Vagina (tissue), 2 donors: ENCODE measurements at regions not wholly inside any gene's neighbourhood (a gene's known extent, or its start where the extent isn't known, plus 50 kb on each side); places are given as distances from the start of the nearest gene placed in this dataset.
A peak's percentile ranks its signal among the peaks of the same experiment; 100 is the strongest.

Experiments used
- DNase-seq, 2 donors: peaks; one replicate each; pipeline ENCODE4 v3.0.0-alpha.2; 2017; ENCODE audit errors: extremely low spot score in 2 of 2
- H3K27ac ChIP-seq: fragments of 200-600 bp; sonication (generic); one replicate; pipeline ENCODE4 v1.5.1; 2019
- H3K27me3 ChIP-seq: fragments of 200-600 bp; sonication (generic); one replicate; pipeline ENCODE4 v1.5.1; 2019
- H3K36me3 ChIP-seq, 2 donors: fragments of 200-600 bp; sonication (generic); one replicate each; pipeline ENCODE4 v1.5.1; 2017 to 2019
- H3K4me1 ChIP-seq: fragments of 200-600 bp; sonication (generic); one replicate; pipeline ENCODE4 v1.5.1; 2019
- H3K4me3 ChIP-seq, 2 donors: fragments of 200-600 bp; sonication (generic); 1 replicate in 1 of 2; 2 replicates in 1 of 2; pipeline ENCODE4 v1.5.1; 2016 to 2019
- H3K9me3 ChIP-seq: fragments of 200-600 bp; sonication (generic); one replicate; pipeline ENCODE4 v1.5.1; 2019
- CTCF ChIP-seq, 3 experiments: fragments of 450-650 bp in 2 of 3; fragments of 200-600 bp in 1 of 3; sonication (generic) in 1 of 3; IDR thresholded peaks; one replicate each; pipeline ENCODE4 v1.5.1; 2017 to 2019; ENCODE audit warnings: antibody characterized with exemption in 3 of 3, mild to moderate bottlenecking in 2 of 3, moderate library complexity in 2 of 3
- POLR2A ChIP-seq, 2 donors: fragments of 450-650 bp; IDR thresholded peaks; one replicate each; pipeline ENCODE4 v1.6.1; 2017; ENCODE audit warnings: antibody characterized with exemption in 2 of 2, mild to moderate bottlenecking in 2 of 2, moderate library complexity in 2 of 2
- POLR2AphosphoS5 ChIP-seq, 2 donors: sonication (generic); formaldehyde crosslinking; IDR thresholded peaks; one replicate each; pipeline ENCODE4 v1.9.0; 2017; ENCODE audit warnings: antibody characterized with exemption in 2 of 2, mild to moderate bottlenecking in 2 of 2, low read depth in 1 of 2; ENCODE audit not compliant: insufficient read depth in 1 of 2
- intact Hi-C: fragments of 100-400 bp; cut with DNase I; formaldehyde crosslinking; loops from one replicate; pipeline ENCODE4 v1.15.1; 2023

- Histone ChIP-seq H3K4me1 (peaks cover 7% of the 10 kb centered on the region), H3K27ac (no peak overlapping the region), H3K27me3 (no peaks in the 10 kb centered on the region), H3K36me3 (no peaks in the 10 kb centered on the region), H3K4me3 (no peak overlapping the region), H3K9me3 (no peaks in the 10 kb centered on the region)
- TF ChIP-seq CTCF (IDR thresholded peaks at IDR 0.05) (no peak), POLR2A (IDR thresholded peaks at IDR 0.05) (no peak), POLR2AphosphoS5 (IDR thresholded peaks at IDR 0.05; ENCODE audit: insufficient read depth in 1 of 2, low read depth in 1 of 2) (no peak)
- intact Hi-C loops: no loop called here
- no peak for DNase-seq
These were observed 95.4 kb upstream of the CCDC28A start for GRCh38 chr6:138678168-138678567.

GRCh38 chr6:138680085-138680484 lies 93.5 kb upstream of the CCDC28A start:
- Histone ChIP-seq H3K36me3 (no peaks in the 10 kb centered on the region), H3K4me1 (peaks cover 13% of the 10 kb centered on the region), H3K4me3 (no peak overlapping the region), H3K27me3 (no peaks in the 10 kb centered on the region), H3K27ac (no peak overlapping the region), H3K9me3 (no peaks in the 10 kb centered on the region)
- DNase-seq: no peak
- TF ChIP-seq POLR2A (IDR thresholded peaks at IDR 0.05) (no peak), CTCF (IDR thresholded peaks at IDR 0.05) (no peak), POLR2AphosphoS5 (IDR thresholded peaks at IDR 0.05; ENCODE audit: insufficient read depth in 1 of 2, low read depth in 1 of 2) (no peak)
- intact Hi-C loops: no loop called here

GRCh38 chr6:138681627-138682026 lies 91.9 kb upstream of the CCDC28A start:
- intact Hi-C loops: no loop called here
- Histone ChIP-seq H3K27me3 (no peaks in the 10 kb centered on the region), H3K27ac (no peak overlapping the region), H3K9me3 (no peaks in the 10 kb centered on the region), H3K36me3 (no peaks in the 10 kb centered on the region), H3K4me3 (no peak overlapping the region), H3K4me1 (peaks cover 13% of the 10 kb centered on the region)
- DNase-seq: no peak
- TF ChIP-seq POLR2AphosphoS5 (IDR thresholded peaks at IDR 0.05; ENCODE audit: insufficient read depth in 1 of 2, low read depth in 1 of 2) (no peak), POLR2A (IDR thresholded peaks at IDR 0.05) (no peak), CTCF (IDR thresholded peaks at IDR 0.05) (no peak)

- intact Hi-C loops: no loop called here
- H3K4me1 ChIP-seq: peaks cover 13% of the 10 kb centered on the region
These were observed 90.7 kb upstream of the CCDC28A start for GRCh38 chr6:138682704-138683527.

More at GRCh38 chr6:138682704-138683527, 90.7 kb upstream of the CCDC28A start:
- TF ChIP-seq POLR2AphosphoS5 (IDR thresholded peaks at IDR 0.05; ENCODE audit: insufficient read depth in 1 of 2, low read depth in 1 of 2) (no peak), POLR2A (IDR thresholded peaks at IDR 0.05) (no peak), CTCF (IDR thresholded peaks at IDR 0.05) (no peak)
- Histone ChIP-seq H3K27ac (peak overlapping the region; percentile 8), H3K36me3 (no peaks in the 10 kb centered on the region), H3K9me3 (no peaks in the 10 kb centered on the region), H3K27me3 (no peaks in the 10 kb centered on the region), H3K4me3 (no peak overlapping the region)
- DNase-seq: no peak
